HG02678 (cell line): ENCODE measurements at regions not wholly inside any gene's neighbourhood (a gene's known extent, or its start where the extent isn't known, plus 50 kb on each side); places are given as distances from the start of the nearest gene placed in this dataset.

ENCODE experiments used
- ATAC-seq: cut with Tn5 transposase; IDR thresholded peaks from one replicate; pipeline ENCODE4 v1.9.1; 2021; ENCODE audit warnings: mild to moderate bottlenecking, moderate library complexity; ENCODE audit not compliant: unreplicated experiment

DNA sequence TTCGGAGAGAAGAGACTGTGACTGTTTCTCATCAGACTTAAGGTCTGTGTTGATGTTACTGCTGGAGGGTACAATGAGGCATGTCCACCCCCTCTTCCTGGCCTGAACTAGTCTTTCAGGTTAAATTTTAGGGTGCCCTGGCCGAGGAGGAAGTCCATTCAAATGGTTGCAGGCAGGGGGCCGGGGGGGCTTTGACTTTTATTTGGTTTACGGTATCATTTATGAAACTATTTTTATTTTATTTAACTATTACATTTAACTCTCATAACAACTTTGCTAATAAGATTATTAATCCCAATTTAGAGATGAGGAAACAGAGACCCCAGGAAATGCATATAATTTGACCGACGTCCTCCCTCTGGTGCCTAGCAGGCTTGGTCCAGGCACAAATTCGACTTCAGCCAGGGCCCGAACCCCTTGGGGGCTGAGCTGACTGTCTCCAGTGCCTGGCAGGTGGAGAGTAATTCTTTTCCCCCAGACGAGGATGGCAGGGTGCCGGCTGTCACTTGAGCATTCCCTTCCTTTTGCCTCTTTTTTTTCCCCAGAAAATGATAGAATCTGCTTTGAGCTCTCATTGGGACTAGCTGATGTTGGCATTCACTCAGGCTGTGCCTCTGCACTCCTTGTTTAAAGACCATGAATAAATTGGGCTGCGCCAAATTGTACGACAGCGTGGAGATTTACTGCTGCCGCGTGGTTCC is 255.3 kb upstream of the SALL3 start:
- no peak for ATAC-seq

DNA sequence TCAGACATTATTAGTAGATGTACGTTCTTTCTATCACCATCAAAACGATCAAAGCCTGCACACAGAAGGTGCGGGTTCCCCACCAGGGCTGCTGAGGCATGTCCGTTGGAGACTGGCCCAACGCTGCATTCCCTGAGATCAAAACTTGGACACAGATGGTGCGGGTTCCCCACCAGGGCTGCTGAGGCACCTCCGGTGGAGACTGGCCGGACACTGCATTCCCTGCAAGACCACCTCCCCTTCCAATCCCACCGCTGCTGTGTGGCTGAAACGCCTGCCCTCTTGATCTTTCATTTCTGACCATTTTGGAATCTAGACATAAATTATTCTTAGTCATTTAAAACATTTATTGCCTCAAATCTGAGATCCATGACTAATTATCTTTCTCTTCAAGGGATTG is 254.2 kb upstream of the SALL3 start:
- ATAC-seq = no peak

DNA sequence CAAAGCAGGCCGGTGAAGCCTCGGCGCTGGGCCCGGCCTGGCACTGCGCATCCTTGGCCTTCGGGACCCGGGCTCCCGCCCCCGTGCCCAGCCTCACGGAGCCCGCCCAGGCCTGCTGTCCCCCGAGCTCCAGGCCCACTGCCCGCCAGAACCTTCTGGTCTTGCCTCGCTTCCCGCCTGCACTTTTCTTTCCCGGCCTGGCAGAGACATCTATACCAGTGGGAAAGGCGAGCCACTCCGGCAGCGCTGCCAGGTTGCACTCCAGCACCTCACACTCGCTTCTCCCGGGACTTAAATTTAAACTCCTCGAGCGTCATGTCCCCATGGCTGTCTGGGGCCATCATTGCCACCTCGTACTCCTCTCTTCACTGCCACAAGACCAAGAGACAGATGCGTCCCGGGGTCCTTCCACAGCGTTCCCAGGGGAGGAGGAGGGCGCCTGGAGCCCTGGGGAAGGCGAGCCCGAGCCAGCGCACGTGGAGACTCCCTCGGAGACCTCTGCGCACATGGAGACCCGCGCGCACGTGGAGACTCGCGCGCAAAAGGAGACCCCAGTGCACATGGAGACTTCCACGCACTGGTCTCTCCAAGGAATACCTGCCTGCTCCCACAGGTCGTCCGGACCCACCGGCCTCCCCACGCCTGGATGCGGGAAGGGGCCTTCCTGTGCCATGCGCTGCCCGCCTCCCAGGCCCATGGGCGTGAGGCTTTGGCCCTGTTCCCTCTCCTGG is 253.1 kb upstream of the SALL3 start:
- no peak for ATAC-seq

DNA sequence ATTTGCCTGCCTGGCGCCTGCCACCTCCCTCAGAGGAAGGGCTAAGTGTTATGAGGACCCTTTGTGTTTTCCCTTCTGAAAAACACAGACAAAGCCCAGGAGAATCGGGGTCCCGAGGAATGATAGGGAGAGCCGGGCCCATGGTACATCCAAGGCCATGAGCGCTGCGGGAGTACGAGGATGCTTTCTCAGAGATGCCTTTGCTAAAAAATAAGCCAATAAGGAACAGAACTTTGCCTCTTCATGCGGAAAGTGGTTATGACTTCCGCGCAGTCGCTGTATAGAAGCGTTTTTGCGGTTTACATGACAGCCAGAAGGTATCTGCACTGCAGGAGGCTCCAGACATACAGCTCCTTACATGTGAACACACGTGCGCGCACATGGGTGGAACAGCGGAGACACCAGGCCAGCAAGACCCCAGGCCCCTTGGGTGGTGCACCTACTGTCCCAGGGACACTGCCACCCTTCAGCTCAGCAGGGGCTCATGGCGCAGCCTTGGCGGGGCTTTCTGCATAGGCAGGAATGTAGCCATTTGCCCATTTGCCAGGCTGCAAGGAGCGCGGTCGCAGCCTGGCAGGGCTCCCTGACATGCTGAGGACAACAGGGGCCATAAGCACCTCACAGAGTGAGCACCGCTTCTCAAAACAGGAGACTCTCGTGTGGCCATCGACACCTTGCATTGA is 252.4 kb upstream of the SALL3 start:
- no peak for ATAC-seq

DNA sequence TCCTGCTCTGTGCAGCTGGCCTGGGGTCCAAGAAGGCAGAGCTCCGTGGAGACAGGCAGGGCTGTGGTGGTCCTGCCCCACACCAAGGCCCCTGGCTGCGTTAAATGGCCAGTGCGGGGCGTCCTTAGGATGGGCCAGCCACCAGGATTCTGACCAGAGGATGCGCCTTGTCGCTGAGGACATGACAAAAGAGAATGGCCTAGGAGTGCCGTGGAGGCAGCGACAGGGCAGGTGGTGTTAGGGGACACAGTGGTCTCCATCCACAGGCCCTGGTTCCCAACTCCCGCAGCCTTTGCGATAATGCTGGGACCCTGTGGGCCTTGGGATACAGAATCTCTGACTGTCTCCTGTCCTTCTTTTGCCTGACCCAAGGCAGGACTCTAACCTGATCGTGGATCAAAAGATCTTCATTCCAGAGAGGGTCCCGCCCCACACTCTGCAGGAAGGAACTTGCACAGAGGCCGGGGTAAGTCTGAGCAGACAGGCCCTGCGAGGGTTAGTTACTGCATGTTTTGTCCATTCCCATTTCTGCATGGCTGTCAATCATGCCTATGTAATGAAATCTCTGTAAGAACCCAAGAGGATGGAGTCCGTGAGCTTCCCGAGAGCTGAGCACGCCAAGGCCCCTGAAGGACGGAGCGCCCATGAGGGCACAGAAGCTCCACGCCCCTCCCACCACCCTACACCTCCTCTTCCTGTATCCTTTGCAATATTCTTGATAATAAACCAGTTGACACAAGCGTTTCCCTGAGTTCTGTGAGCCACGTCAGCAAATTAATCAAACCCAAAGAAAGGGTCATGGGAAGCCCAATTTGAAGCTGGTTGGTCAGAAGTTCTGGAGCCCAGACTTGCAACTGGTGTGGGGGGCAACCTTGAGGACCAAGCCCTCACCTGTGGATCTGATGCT is 251.5 kb upstream of the SALL3 start:
- ATAC-seq = no peak

DNA sequence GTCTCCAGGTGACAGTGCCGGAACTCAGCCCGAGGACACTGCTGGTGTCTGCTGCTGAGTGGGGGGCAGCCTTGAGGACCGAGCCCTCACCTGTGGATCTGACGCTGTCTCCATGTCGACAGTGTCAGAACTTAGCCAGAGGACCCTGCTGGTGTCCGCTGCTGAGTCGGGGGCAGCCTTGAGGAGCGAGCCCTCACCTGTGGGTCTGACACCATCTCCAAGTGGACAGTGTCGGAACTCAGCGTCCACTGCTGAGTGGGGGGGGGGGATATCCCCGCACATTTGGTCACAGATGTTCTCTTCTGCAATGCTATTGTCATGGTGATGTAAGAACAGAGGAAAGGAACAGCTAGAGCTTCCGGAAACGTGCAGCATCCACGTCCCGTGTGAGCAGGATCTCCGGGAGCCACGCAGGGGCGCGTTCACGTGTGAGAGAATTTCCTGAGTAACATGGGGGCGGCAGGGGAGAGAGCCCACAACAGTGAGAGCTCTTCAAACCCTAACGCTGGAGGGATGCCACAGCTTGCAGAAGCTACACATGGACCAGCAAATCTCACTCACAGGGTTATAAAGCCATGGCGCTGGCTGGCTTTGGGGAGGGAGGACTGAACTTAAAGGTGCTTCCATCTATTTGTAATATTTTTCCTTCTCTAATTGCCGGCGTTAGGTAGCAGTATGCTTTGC is 250.7 kb upstream of the SALL3 start:
- ATAC-seq = no peak

DNA sequence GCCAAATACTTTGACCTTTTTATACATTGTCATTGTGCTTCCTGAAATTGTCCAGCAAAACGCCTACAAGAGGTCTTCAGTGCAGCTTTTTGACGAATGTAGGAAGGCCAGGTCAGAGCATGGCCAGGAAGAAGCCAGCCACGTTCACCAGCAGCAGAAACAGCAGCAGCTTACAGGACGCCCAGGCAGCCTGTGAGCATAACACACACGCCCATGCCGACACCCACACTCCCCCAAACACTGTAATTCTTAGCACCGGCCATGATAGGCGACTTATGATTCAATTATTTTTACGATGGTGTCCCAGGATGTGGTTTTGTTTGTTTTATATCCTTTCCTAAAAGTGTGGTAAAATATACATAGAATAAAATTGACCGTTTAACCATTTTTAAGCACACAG is 249.1 kb upstream of the SALL3 start:
- ATAC-seq = no peak

DNA sequence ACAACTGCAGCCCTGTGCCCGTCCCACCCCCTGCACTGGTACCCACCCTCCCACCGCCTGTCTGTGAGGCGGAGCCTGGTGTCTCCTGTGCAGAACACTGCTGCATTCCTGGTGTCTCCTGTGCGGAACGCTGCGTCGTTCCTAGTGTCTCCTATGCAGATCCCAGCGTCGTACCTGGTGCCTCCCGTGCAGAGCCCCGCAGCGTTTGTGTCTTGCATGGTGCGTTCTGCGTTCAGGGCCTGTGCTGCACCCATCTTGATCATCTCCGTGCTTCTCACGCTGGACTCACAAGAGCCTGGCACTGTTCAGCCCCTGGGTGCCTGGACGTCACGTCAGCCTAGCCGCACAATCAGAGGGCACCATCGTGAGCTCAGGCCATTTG is 248.6 kb upstream of the SALL3 start:
- no peak for ATAC-seq

DNA sequence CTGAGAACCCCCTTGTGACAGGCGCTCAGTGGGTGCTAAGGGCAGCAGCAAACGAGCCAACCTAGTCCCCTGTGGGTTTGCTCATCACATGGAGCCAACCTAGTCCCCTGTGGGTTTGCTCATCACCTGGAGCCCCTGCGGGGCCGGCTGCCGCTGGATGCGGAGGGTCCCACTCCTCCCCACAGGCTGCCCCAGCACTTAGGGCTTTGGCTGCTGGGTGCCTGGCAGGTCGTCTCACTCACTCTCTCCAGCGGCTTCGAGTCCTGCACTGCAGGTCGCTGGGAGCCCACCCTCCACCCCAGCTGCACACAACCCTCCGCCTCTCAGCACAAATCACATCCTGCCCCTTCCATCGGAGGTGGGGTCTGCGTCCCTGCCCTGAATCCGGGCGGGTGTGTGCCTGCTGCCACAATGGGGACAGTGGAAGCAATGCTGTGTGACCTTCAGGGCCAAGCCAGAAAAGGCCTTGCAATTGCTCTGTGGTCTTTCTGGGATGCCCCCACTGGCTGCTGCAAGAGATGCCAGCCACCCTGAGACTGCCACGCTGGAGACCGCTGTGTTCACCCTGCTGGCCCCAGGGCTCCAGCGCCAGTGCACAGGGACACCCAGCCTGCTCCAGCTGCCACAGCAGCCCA is 248.1 kb upstream of the SALL3 start:
- no peak for ATAC-seq

DNA sequence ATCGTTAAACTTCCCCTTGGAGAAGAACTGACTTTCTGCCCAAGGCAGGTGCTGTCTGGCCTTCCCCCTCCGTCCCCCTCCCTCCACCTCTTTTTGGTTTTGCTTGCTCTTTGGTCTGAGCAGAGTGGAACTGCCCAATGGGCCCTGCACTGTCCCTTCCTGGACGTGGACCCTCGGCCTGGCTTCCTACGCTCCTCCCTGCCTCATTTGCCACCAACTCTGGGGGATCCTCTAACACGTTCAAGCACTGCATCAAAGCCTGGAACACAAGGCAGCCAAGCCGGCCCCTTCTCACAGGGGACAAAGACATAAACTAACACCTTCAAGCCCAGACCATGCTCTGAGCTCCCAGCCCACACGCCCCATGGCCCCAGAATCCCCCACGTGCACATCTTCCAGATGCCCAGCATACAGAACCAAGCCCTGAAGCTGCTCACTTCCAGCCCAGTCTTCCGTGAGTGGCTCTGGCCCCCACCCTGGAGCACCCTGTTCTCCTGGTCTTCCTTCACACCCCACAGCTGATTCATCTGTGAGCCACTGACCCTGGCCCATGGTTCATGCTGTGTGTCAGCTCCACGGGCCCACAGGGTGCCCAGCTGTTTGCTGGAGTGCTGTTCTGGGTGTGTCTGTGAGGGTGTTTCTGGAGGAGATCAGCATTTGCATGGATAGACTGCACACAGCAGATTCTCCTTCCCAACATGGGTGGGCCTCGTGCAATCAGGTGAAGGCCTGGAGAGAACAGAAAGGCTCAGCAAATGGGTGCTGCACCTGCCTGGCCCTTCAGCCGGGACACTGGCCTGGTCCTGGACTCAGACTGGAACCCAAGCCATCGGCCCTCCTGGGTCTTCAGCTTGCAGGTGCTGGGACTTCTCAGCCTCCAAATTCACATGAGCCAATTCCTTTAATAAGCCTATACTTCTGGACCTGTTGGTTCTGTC is 247.1 kb upstream of the SALL3 start:
- ATAC-seq = no peak

DNA sequence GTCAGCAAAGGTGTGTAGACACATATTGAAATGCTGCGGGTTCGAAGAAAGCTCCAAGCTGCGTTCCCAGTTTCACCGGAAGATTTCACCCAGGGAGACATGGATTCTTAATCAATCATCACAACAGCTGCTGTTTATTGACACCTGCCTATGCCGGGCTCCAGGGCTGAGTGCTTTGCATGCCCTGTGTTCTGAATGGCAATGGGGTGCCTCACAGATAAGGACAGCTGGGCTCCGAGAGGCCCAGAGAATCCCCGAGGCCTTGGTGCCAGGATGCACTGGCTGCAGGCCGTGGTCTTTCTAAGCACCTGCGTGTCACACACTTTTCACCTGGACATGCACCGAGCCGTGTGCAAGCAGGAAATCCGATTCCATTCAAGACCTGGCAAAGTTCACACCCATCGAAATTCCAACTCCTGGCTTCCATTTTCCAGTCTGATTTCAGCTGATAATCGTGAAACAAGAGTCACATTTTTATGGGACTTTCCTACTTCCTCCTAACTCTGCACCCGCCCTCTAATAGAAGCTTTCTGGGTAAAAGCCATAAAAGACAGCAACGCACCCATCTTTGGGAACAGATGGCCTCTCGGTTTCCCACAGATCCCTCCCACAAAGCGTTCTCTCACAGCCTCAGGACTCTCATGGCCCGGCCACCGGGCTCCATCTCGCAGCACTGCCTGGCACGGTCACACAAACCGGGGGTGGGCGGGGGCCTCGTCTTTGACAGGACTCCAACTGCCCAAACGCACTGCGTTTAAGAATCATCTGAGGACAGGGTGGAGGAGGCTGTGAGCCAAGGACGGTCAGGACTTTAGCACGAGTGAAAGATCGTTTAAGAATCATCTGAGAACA is 245.6 kb upstream of the SALL3 start:
- no peak for ATAC-seq

DNA sequence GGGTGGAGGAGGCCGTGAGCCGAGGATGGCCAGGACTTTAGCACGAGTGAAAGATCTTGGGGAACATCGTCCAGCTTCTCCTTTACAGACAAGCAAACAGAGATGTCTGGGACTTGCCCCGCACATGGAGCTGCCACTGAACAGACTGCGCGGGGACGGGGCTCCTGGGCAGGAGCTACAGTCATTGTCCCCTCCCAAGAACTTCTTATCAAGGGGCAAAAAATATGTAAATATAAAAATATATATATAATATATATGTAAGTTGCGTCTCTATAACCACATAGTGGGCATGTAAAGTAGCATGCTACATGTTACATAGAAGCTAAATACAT is 245.0 kb upstream of the SALL3 start:
- no peak for ATAC-seq

DNA sequence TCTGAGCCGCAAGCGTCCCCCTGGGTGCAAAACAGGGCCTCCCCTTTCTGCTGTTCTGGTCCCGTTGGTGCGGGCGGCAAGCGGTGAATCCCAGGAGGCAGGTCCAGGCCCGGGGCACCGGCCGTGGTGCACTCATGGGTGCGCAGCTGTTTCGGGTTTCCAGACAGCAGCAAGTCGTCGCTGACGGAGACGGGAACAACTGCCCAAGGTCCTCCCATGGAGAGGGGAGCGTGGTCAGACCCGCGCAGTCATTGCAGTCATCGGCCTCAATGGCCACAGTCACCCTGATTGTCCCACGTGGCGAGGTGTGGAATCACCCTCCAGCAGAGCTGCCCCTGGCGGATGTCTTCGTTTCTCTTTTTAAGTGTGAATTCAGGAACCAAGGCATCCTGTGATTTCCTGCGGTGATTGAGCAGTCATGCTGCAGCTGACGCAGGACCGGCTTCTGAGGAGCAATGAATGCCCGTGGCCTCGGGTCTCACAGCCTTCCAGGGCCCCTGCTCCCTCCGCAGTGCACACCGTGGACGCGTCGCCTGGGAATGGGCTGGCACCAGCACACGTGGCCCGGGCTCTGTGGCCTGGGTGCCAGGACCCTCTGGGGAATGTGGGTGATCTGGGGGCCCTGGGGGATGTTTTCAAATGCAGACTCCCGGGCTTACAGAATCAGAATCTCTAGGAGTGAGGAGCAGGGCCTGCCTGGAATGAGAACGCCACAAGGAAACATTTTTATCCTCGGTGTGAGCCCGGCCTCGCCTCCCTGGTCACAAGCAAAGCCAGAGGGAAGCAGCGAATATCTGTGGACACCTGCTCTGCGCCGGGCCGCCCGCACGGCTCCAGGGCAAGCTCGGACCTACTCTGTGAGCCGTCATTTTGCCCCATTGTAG is 244.2 kb upstream of the SALL3 start:
- no peak for ATAC-seq

DNA sequence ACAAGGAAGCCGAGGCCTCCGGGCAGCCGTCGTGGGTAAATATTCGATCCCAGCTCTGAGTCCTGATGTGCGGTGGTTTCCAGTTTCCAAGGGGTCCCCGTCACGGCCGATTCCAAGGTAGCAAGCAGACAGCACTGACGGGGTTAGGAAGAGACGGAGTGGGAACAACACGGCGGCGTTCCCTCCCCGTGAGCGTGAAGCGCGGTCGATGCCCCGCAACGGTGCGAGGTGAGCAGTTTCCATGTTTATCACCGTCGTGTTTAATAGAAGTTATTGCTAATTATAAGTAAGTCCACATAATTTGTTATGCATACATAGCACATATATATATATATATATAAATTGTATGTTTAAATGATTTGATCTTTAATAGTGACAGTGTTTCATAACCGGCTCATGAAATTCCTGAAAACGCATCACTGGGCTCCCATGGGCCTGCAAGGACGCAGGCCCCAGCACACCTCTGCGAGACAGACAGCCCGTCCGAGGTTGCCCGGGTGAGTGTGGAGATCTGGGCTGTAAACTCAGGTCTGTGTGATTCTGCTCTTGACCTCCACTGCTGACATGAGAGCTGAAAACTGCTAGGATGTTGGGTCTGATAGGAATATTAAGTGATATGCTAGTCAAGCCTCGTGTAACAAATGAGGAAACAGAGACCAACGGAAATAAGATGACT is 243.5 kb upstream of the SALL3 start:
- no peak for ATAC-seq

DNA sequence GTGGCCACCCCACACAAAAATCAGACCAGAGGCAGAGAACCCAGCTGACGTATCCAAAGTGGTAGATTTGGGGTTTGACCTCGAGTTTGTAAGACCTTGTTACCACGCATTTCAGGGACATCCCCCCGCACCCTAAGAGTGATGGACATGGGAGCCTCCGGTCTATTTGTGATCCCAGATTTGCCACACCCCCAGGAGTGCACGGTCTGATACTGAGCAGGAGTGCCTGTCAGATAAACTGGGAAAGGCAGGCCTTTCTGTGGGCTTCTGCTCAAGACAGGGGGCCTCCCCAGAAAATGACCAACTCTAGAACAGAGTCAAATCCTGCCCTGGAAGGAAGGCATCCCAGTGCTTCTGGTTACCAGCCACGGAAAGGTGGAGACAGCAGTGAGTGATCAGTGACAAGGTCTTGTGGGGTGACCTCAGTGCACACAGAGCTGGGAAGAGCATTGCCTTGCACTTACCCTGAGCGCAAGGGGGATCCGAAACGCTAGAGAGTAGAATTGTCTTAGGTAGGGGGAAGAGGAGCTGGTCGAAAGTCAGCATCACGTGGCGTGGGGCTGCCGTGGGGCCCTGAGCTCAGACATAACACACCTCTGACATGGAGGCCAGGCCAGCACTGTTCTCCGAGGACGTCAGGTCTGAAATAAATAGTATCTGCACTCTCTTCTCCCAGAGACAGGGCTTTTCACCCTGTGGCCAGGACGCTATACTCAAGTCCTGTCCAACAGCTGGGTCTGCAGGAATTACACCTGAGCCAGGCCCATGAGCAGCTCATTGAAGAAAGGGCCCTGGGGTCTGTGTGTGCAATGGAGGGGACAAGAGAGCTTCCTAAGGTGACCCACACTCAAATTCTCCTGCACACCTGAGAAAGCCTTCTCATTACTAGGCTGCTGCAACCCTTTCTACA is 242.4 kb upstream of the SALL3 start:
- no peak for ATAC-seq
